Heart left ventricle (tissue), 16 donors: ENCODE measurements at regions not wholly inside any gene's neighbourhood (a gene's known extent, or its start where the extent isn't known, plus 50 kb on each side); places are given as distances from the start of the nearest gene placed in this dataset.

Experiments used
- ATAC-seq, 4 donors: fragments of 200-7000 bp; cut with Tn5 transposase; one replicate each; pipeline ENCODE4 v1.9.1; 2020 to 2022; ENCODE audit warnings: moderate library complexity in 4 of 4, mild to moderate bottlenecking in 3 of 4, moderate number of reproducible peaks in 1 of 4
- DNase-seq, 5 donors: peaks; one replicate each; pipeline ENCODE4 v3.0.0-alpha.2; 2020
- H3K27ac ChIP-seq, 12 donors: fragments of 200-600 bp; sonication (generic) in 4 of 12; one replicate each; pipeline versions ENCODE4 v1.5.0 to v1.8.0; 2016 to 2022; ENCODE audit warnings: mild to moderate bottlenecking in 2 of 12
- H3K27me3 ChIP-seq, 9 donors: fragments of 200-600 bp; sonication (generic) in 2 of 9; one replicate each; pipeline versions ENCODE4 v1.5.1 to v1.8.0; 2016 to 2022; ENCODE audit warnings: mild to moderate bottlenecking in 3 of 9
- H3K36me3 ChIP-seq, 9 donors: fragments of 200-600 bp; sonication (generic) in 2 of 9; one replicate each; pipeline versions ENCODE4 v1.5.0 to v1.8.0; 2018 to 2022; ENCODE audit warnings: mild to moderate bottlenecking in 2 of 9
- H3K4me1 ChIP-seq, 12 donors: fragments of 200-600 bp; sonication (generic) in 4 of 12; one replicate each; pipeline versions ENCODE4 v1.5.0 to v1.8.0; 2016 to 2022; ENCODE audit warnings: mild to moderate bottlenecking in 3 of 12
- H3K4me3 ChIP-seq, 12 donors: fragments of 200-600 bp; sonication (generic) in 4 of 12; one replicate each; pipeline versions ENCODE4 v1.5.0 to v1.8.0; 2017 to 2022; ENCODE audit warnings: mild to moderate bottlenecking in 9 of 12, moderate library complexity in 4 of 12
- H3K9me3 ChIP-seq, 12 donors: fragments of 200-600 bp; sonication (generic) in 4 of 12; one replicate each; pipeline versions ENCODE4 v1.5.0 to v1.8.0; 2016 to 2022; ENCODE audit warnings: mild to moderate bottlenecking in 1 of 12
- CTCF ChIP-seq, 12 donors: fragments of 200-600 bp; sonication (generic) in 4 of 12; IDR thresholded peaks; one replicate each; pipeline versions ENCODE4 v1.5.0 to v1.8.0; 2018 to 2022; ENCODE audit warnings: antibody characterized with exemption in 12 of 12, mild to moderate bottlenecking in 5 of 12
- POLR2A ChIP-seq, 2 donors: fragments of 450-650 bp; IDR thresholded peaks; one replicate each; pipeline ENCODE4 v1.6.1; 2017; ENCODE audit warnings: antibody characterized with exemption in 2 of 2, mild to moderate bottlenecking in 2 of 2, moderate library complexity in 2 of 2
- WGBS, 4 donors: extraction: QIAGEN DNeasy Blood & Tissue Kit in 2 of 4; methylation state at CpG; one replicate each; pipeline versions ENCODE4 v1.1.5 to v1.1.7; 2013 to 2018; 5-methylcytosine and 5-hydroxymethylcytosine counted together
- intact Hi-C, 10 donors: fragments of 100-400 bp; cut with DNase I; formaldehyde crosslinking; loops; one replicate each; pipeline versions ENCODE4 v1.11.1 to v1.14.2; 2022
- donor health status: ischemic (EF 13 %, LVEDD 7.1; RV severe dilation, severe dysfunction).
- donor health status: healthy with polysubstance abuse.
- donor health status: DM: no; HTN: yes; CAD: no.
- donor health status: DM: no; HTN: no; CAD: no.
- donor health status: ischemic (EF 25% LVEDD 6.9; RV normal size, moderate dysfunction).
- donor health status: ischemic (EF 25% LVEDD 5.7; RV mildly dilated, moderate dysfunction).
- donor health status: healthy.
- donor health status: DM: yes; HTN: yes; CAD: no.
- donor health status: ischemic (EF 35%, LVEDD 5.7; RV mildly dilated, moderate dysfunction).
- donor health status: nonischemic (EF 11% LVEDD 7.7; RV severe dilation, severe dysfunction).
- donor health status: DM: yes; HTN: yes; CAD: no.
- donor health status: PGD.
- donor health status: ischemic (EF 29% LVEDD 5.4; RV normal size, mild dysfunction).
- donor health status: nonischemic (EF 23%, LVEDD 6.1; RV moderate dilation, normal function).

GRCh38 chr7:113968713-113969112 lies 49.9 kb upstream of the PPP1R3A start:
- DNase-seq, result no peak
- Histone ChIP-seq H3K27ac (no peak overlapping the region), H3K4me1 (no peaks in the 10 kb centered on the region), H3K4me3 (no peak overlapping the region), H3K27me3 (no peaks in the 10 kb centered on the region), H3K36me3 (no peaks in the 10 kb centered on the region), H3K9me3 (no peaks in the 10 kb centered on the region)
- no peak for ATAC-seq
- WGBS, 4 donors, result 42 to 45% (median 44%) methylated on average over 2 of the region's 2 CpGs
- TF ChIP-seq POLR2A (IDR thresholded peaks at IDR 0.05), result no peak
- no peak for TF ChIP-seq CTCF (IDR thresholded peaks at IDR 0.05)
- intact Hi-C loops, result no loop called here
